A673 (cell line): ENCODE measurements at regions not wholly inside any gene's neighbourhood (a gene's known extent, or its start where the extent isn't known, plus 50 kb on each side); places are given as distances from the start of the nearest gene placed in this dataset.

ENCODE experiments used
- BruUV-seq: library from RNA; stranded (reverse); fragments of 400-500 nt; replicated peaks from 2 replicates; lab custom pipeline; 2021; lab: Mats Ljungman, UMichigan
- CTCF ChIA-PET: fragments of 300-600 bp; sonication (Branson Sonifier 250); formaldehyde crosslinking; loops from one replicate; lab custom pipeline; 2022; ENCODE audit warnings: antibody characterized with exemption; lab: Charles Lee
- POLR2A ChIA-PET: fragments of 300-600 bp; sonication (Branson Sonifier 250); formaldehyde crosslinking; loops from one replicate; lab custom pipeline; 2022; ENCODE audit warnings: antibody characterized with exemption; ENCODE audit not compliant: low non-redundant PET; lab: Charles Lee
- DNase-seq: peaks from one replicate; pipeline ENCODE4 v3.0.0-alpha.2; 2015; ENCODE audit warnings: low spot score
- H3K27ac ChIP-seq: fragments of 200-600 bp; sonication (generic); 2 replicates; pipeline ENCODE4 v1.5.1; 2016; ENCODE audit warnings: mixed run types, low read depth, mild to moderate bottlenecking, mixed read lengths, antibody characterized with exemption, low read length; ENCODE audit not compliant: poor library complexity, severe bottlenecking
- H3K27me3 ChIP-seq: fragments of 200-600 bp; sonication (generic); replicated peaks from 2 replicates; pipeline ENCODE4 v1.6.1; 2017; ENCODE audit warnings: mixed run types, low read depth, mild to moderate bottlenecking, mixed read lengths, antibody characterized with exemption, low read length; ENCODE audit not compliant: insufficient read depth, poor library complexity
- H3K36me3 ChIP-seq: fragments of 200-600 bp; sonication (generic); 2 replicates; pipeline ENCODE4 v1.6.1; 2016; ENCODE audit warnings: mixed run types, mild to moderate bottlenecking, mixed read lengths, antibody characterized with exemption, low read length; ENCODE audit not compliant: insufficient read depth, poor library complexity, severe bottlenecking
- H3K4me1 ChIP-seq: fragments of 200-600 bp; sonication (generic); 2 replicates; pipeline ENCODE4 v1.6.1; 2017; ENCODE audit warnings: mixed run types, mild to moderate bottlenecking, mixed read lengths, antibody characterized with exemption, low read length; ENCODE audit not compliant: insufficient read depth, poor library complexity, severe bottlenecking
- H3K4me3 ChIP-seq: fragments of 200-600 bp; sonication (generic); 2 replicates; pipeline ENCODE4 v1.5.1; 2016; ENCODE audit warnings: low read depth, mixed run types, mild to moderate bottlenecking, mixed read lengths, low read length; ENCODE audit not compliant: poor library complexity, severe bottlenecking
- H3K9me3 ChIP-seq: fragments of 200-600 bp; sonication (generic); 2 replicates; pipeline ENCODE4 v1.6.1; 2016; ENCODE audit warnings: mixed run types, low read depth, mild to moderate bottlenecking, mixed read lengths, antibody characterized with exemption, low read length; ENCODE audit not compliant: poor library complexity, severe bottlenecking
- CTCF ChIP-seq: fragments of 300-800, 200-600 bp; sonication (generic); conservative IDR thresholded peaks from 2 replicates; pipeline ENCODE4 v1.5.1; 2017; ENCODE audit warnings: low read depth, mild to moderate bottlenecking, antibody characterized with exemption, low read length, moderate library complexity, mixed read lengths
- EZH2 ChIP-seq: fragments of 200-600 bp; sonication (generic); IDR thresholded peaks from 2 replicates; pipeline ENCODE4 v1.6.1; 2017; ENCODE audit warnings: borderline replicate concordance, low read depth, mild to moderate bottlenecking, mixed read lengths, antibody characterized with exemption, low read length; ENCODE audit not compliant: poor library complexity, severe bottlenecking
- intact Hi-C: fragments of 100-400 bp; cut with micrococcal nuclease; formaldehyde crosslinking; loops from one replicate; pipeline ENCODE4 v1.10.0; 2022; ENCODE audit not compliant: unreplicated experiment

- ChIA-PET CTCF (no interaction called here), POLR2A (no interaction called here)
- peaks cover 66% of the 10 kb centered on the region for H3K27me3 ChIP-seq
- H3K4me1 ChIP-seq, result no peaks in the 10 kb centered on the region
- no peak for TF ChIP-seq EZH2
- intact Hi-C loops, result no loop called here
- no peaks in the 10 kb centered on the region for H3K9me3 ChIP-seq
- BruUV-seq, result no TSS peak
- H3K4me3 ChIP-seq, result no peak overlapping the region
- H3K36me3 ChIP-seq, result no peaks in the 10 kb centered on the region
- DNase-seq, result no peak
- no peak overlapping the region for H3K27ac ChIP-seq
These were observed 332.5 kb downstream of the SETD4 start for GRCh38 chr21:35727830-35728229.

- intact Hi-C loops, result no loop called here
- TF ChIP-seq EZH2 (no peak), CTCF (no peak)
These were observed 336.2 kb downstream of the SETD4 start for GRCh38 chr21:35724156-35724555.

DNA sequence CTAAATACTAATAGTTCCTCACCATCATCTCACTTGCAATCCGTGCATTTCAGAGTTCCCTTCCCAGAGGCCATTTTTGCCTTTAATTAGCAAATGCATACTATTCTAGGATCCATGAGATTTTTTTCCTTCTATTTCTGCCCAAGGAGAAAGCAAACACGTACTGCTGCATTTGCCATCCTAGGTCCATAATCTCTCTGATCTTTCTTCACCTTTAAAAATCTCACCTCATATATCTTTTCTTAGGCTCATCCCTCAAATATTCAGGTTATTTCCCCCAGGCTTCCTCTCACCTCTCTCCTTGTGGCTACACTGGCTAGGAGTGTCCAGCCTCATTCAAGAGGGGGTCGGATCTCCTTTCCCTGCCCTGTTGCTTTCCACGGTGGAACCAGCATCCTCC, 338.6 kb downstream of the SETD4 start:
- DNase-seq, result no peak
- H3K27ac ChIP-seq, result no peak overlapping the region
- H3K4me1 ChIP-seq, result no peaks in the 10 kb centered on the region
- H3K27me3 ChIP-seq, result peaks cover 21% of the 10 kb centered on the region
- POLR2A ChIA-PET, result no interaction called here
- BruUV-seq, result no TSS peak
- H3K36me3 ChIP-seq, result no peaks in the 10 kb centered on the region
- CTCF ChIA-PET, result no interaction called here
- H3K4me3 ChIP-seq, result no peak overlapping the region
- no peaks in the 10 kb centered on the region for H3K9me3 ChIP-seq
- intact Hi-C loops, result no loop called here
- TF ChIP-seq EZH2 (no peak), CTCF (no peak)

More at GRCh38 chr21:35724156-35724555, 336.2 kb downstream of the SETD4 start:
- CTCF ChIA-PET, result no interaction called here
- BruUV-seq, result no TSS peak
- Histone ChIP-seq H3K9me3 (no peaks in the 10 kb centered on the region), H3K27me3 (peaks cover 44% of the 10 kb centered on the region), H3K36me3 (no peaks in the 10 kb centered on the region), H3K27ac (no peak overlapping the region), H3K4me3 (no peak overlapping the region), H3K4me1 (no peaks in the 10 kb centered on the region)
- POLR2A ChIA-PET, result no interaction called here
- no peak for DNase-seq

- H3K4me3 ChIP-seq, result no peak overlapping the region
- H3K4me1 ChIP-seq, result no peaks in the 10 kb centered on the region
- H3K9me3 ChIP-seq, result no peaks in the 10 kb centered on the region
- H3K36me3 ChIP-seq, result no peaks in the 10 kb centered on the region
- no peak for DNase-seq
- ChIA-PET POLR2A (no interaction called here), CTCF (no interaction called here)
- intact Hi-C loops, result no loop called here
- BruUV-seq, result no TSS peak
- TF ChIP-seq CTCF, result no peak
- no peak for TF ChIP-seq EZH2
- no peak overlapping the region for H3K27ac ChIP-seq
- peaks cover 19% of the 10 kb centered on the region for H3K27me3 ChIP-seq
These were observed 340.1 kb downstream of the SETD4 start for GRCh38 chr21:35720208-35720731.
